B cell (primary cell): ENCODE measurements at regions not wholly inside any gene's neighbourhood (a gene's known extent, or its start where the extent isn't known, plus 50 kb on each side); places are given as distances from the start of the nearest gene placed in this dataset.

Experiments used
- ATAC-seq: fragments of 200-7000 bp; cut with Tn5 transposase; one replicate; pipeline ENCODE4 v1.10.0; 2021; ENCODE audit warnings: low read depth, mild to moderate bottlenecking, moderate number of reproducible peaks, moderate library complexity
- CTCF ChIA-PET: fragments of 350-600 bp; sonication (Branson Sonifier 250); formaldehyde crosslinking; loops from one replicate; lab custom pipeline; 2021; ENCODE audit warnings: antibody characterized with exemption, inconsistent platforms; lab: Charles Lee
- POLR2A ChIA-PET: fragments of 350-600 bp; sonication (Branson Sonifier 250); formaldehyde crosslinking; loops from one replicate; lab custom pipeline; 2021; ENCODE audit warnings: antibody characterized with exemption; lab: Charles Lee
- DNase-seq: peaks from one replicate; pipeline ENCODE4 v3.0.0; 2013
- H2AFZ ChIP-seq: 2 replicates; pipeline ENCODE4 v1.6.1; 2012; ENCODE audit warnings: mild to moderate bottlenecking, low read depth, low read length; ENCODE audit not compliant: insufficient read depth, poor library complexity, severe bottlenecking
- H3K27ac ChIP-seq, 2 donors: 1 replicate in 1 of 2; 2 replicates in 1 of 2; pipeline ENCODE4 v1.5.1; 2012 to 2013; ENCODE audit warnings: low read length in 2 of 2, mild to moderate bottlenecking in 2 of 2, moderate library complexity in 1 of 2
- H3K27me3 ChIP-seq, 4 experiments: fragments of 200-600 bp in 1 of 4; sonication (generic) in 1 of 4; replicated peaks in 1 of 4; 1 replicate in 2 of 4; 2 replicates in 2 of 4; pipeline versions ENCODE4 v1.6.1 to v1.7.0; 2013 to 2016; ENCODE audit warnings: low read length in 3 of 4, mild to moderate bottlenecking in 2 of 4, mixed read lengths in 1 of 4, moderate library complexity in 1 of 4; ENCODE audit not compliant: insufficient read depth in 4 of 4, control insufficient read depth in 3 of 4; ENCODE audit errors: control extremely low read depth in 1 of 4
- H3K36me3 ChIP-seq, 2 experiments: replicated peaks in 1 of 2; 1 replicate in 1 of 2; 2 replicates in 1 of 2; pipeline versions ENCODE4 v1.6.1 to v1.7.1; 2013; ENCODE audit warnings: low read length in 1 of 2; ENCODE audit not compliant: insufficient read depth in 2 of 2, control insufficient read depth in 1 of 2; ENCODE audit errors: control extremely low read depth in 1 of 2, extremely low read depth in 1 of 2
- H3K4me1 ChIP-seq, 2 donors: fragments of 200-600 bp in 1 of 2; sonication (generic) in 1 of 2; 1 replicate in 1 of 2; 2 replicates in 1 of 2; pipeline versions ENCODE4 v1.5.1 to v1.6.1; 2013 to 2017; ENCODE audit warnings: low read length in 2 of 2; ENCODE audit not compliant: control insufficient read depth in 2 of 2, insufficient read depth in 2 of 2
- H3K4me2 ChIP-seq: replicated peaks from 2 replicates; pipeline ENCODE3; 2012; ENCODE audit warnings: mild to moderate bottlenecking, low read depth, low read length; ENCODE audit not compliant: poor library complexity, severe bottlenecking
- H3K4me3 ChIP-seq, 5 experiments: fragments of 200-600 bp in 1 of 5; sonication (generic) in 1 of 5; 1 replicate in 3 of 5; 2 replicates in 2 of 5; pipeline versions ENCODE4 v1.5.1 to v1.7.0; 2011 to 2016; ENCODE audit warnings: low read length in 4 of 5, mild to moderate bottlenecking in 4 of 5, low read depth in 2 of 5, control low read depth in 1 of 5, moderate library complexity in 1 of 5; ENCODE audit not compliant: insufficient read depth in 1 of 5; ENCODE audit errors: control extremely low read depth in 1 of 5, extremely low read depth in 1 of 5
- H3K79me2 ChIP-seq: fragments of 200-600 bp; sonication (generic); one replicate; pipeline ENCODE4 v1.6.0; 2016; ENCODE audit warnings: low read length; ENCODE audit not compliant: control insufficient read depth, insufficient read depth
- H3K9ac ChIP-seq: fragments of 200-600 bp; sonication (generic); 2 replicates; pipeline ENCODE4 v1.6.1; 2017; ENCODE audit warnings: mild to moderate bottlenecking, low read length, moderate library complexity
- H3K9me3 ChIP-seq, 3 donors: one replicate each; pipeline versions ENCODE4 v1.6.1 to v1.7.1; 2013; ENCODE audit warnings: low read length in 2 of 3; ENCODE audit not compliant: control insufficient read depth in 2 of 3, insufficient read depth in 1 of 3; ENCODE audit errors: control extremely low read depth in 1 of 3
- H4K20me1 ChIP-seq: 2 replicates; pipeline ENCODE4 v1.6.0; 2012; ENCODE audit warnings: mild to moderate bottlenecking, low read length; ENCODE audit not compliant: insufficient read depth, control insufficient read depth, poor library complexity, severe bottlenecking
- H3K27ac Mint-ChIP-seq: one replicate; pipeline ENCODE4 v1.8.0; 2021; ENCODE audit warnings: mixed read lengths
- H3K27me3 Mint-ChIP-seq: one replicate; pipeline ENCODE4 v1.8.0; 2021; ENCODE audit warnings: mixed read lengths
- H3K4me1 Mint-ChIP-seq: one replicate; pipeline ENCODE4 v1.8.0; 2021; ENCODE audit warnings: mixed read lengths
- H3K4me3 Mint-ChIP-seq: one replicate; pipeline ENCODE4 v1.8.0; 2021; ENCODE audit warnings: mixed read lengths
- H3K9me3 Mint-ChIP-seq: one replicate; pipeline ENCODE4 v1.8.0; 2022; ENCODE audit warnings: mixed read lengths; ENCODE audit not compliant: insufficient read depth
- EZH2 ChIP-seq: IDR thresholded peaks from 2 replicates; pipeline ENCODE4 v1.6.1; 2012; ENCODE audit warnings: borderline replicate concordance, low read depth, mild to moderate bottlenecking, moderate library complexity, low read length; ENCODE audit not compliant: insufficient read depth, poor library complexity, severe bottlenecking
- WGBS: methylation state at CpG from one replicate; pipeline ENCODE4 v1.1.5; 2013; ENCODE audit warnings: missing lambda C conversion rate; ENCODE audit not compliant: insufficient coverage; 5-methylcytosine and 5-hydroxymethylcytosine counted together
- intact Hi-C: fragments of 100-400 bp; cut with micrococcal nuclease; formaldehyde crosslinking; loops from one replicate; pipeline ENCODE4 v1.10.0; 2022
- TF ChIP-seq, protein P1 (sequence below): fragments of 200-600 bp; IDR thresholded peaks from one replicate; pipeline ENCODE4 v1.8.0; 2022; ENCODE audit warnings: antibody characterized with exemption, mild to moderate bottlenecking

DNA sequence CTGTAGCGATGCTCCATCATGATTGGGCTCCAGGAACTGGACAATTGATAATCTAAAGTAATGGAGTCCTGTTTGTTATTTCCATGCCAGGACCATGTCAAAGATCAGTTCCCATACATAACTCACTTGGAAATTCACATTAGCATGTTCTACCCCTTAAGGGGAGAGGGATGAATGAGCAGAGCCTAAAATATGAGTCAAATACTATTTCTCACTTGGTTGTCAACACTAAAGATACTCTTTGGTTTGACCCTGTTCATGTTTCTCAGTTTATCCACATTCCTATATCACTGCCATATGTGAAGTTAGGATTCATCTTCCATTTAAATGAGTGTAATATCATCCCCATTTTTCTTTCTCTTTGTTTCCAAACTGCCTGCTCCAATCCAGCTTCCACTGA lies 321.6 kb upstream of the PAPPA start:
- no peak for TF ChIP-seq EZH2
- TF ChIP-seq, protein P1, sequence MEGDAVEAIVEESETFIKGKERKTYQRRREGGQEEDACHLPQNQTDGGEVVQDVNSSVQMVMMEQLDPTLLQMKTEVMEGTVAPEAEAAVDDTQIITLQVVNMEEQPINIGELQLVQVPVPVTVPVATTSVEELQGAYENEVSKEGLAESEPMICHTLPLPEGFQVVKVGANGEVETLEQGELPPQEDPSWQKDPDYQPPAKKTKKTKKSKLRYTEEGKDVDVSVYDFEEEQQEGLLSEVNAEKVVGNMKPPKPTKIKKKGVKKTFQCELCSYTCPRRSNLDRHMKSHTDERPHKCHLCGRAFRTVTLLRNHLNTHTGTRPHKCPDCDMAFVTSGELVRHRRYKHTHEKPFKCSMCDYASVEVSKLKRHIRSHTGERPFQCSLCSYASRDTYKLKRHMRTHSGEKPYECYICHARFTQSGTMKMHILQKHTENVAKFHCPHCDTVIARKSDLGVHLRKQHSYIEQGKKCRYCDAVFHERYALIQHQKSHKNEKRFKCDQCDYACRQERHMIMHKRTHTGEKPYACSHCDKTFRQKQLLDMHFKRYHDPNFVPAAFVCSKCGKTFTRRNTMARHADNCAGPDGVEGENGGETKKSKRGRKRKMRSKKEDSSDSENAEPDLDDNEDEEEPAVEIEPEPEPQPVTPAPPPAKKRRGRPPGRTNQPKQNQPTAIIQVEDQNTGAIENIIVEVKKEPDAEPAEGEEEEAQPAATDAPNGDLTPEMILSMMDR: no peak
- H3K4me1 Mint-ChIP-seq: no peaks in the 10 kb centered on the region
- no peak overlapping the region for H3K4me3 Mint-ChIP-seq
- H3K9me3 Mint-ChIP-seq: peaks cover 5% of the 10 kb centered on the region
- Histone ChIP-seq H3K27ac (no peak overlapping the region), H3K9me3 (no peaks in the 10 kb centered on the region), H3K4me3 (no peak overlapping the region), H3K27me3 (no peaks in the 10 kb centered on the region), H3K4me1 (no peaks in the 10 kb centered on the region), H2AFZ (no peak overlapping the region), H3K36me3 (no peaks in the 10 kb centered on the region), H3K79me2 (no peaks in the 10 kb centered on the region), H3K9ac (no peak overlapping the region), H3K4me2 (no peak overlapping the region), H4K20me1 (no peaks in the 10 kb centered on the region)
- no CpG with 5 or more reads among the region's 1 CpG for WGBS
- ATAC-seq: no peak
- no peak for DNase-seq
- H3K27ac Mint-ChIP-seq: no peak overlapping the region
- CTCF ChIA-PET: no interaction called here
- no peaks in the 10 kb centered on the region for H3K27me3 Mint-ChIP-seq
- intact Hi-C loops: no loop called here
- POLR2A ChIA-PET: no interaction called here

DNA sequence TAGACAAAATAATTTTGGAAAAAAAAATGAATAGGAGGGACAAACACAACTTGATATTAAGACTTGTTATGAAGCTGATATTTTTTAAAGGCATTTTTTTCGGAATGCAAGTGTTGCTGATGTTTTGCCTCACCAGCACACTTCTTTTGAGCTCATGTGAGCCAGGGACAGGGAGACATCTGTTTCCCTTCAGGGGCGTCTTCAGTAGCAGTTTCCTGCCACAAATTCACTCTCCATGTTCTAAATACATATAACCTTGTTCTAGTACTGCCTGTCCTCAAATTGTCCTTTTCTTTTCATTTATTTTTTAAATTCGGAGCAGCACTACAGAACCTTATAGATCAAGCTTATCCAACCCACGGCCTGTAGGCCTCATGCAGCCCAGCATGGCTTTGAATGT lies 316.0 kb upstream of the PAPPA start:
- Histone ChIP-seq H3K4me3 (no peak overlapping the region), H3K9me3 (no peaks in the 10 kb centered on the region), H4K20me1 (no peaks in the 10 kb centered on the region), H2AFZ (no peak overlapping the region), H3K27me3 (no peaks in the 10 kb centered on the region), H3K4me2 (no peak overlapping the region), H3K9ac (no peak overlapping the region), H3K27ac (no peak overlapping the region), H3K79me2 (no peaks in the 10 kb centered on the region), H3K36me3 (no peaks in the 10 kb centered on the region), H3K4me1 (no peaks in the 10 kb centered on the region)
- no peak for ATAC-seq
- POLR2A ChIA-PET: no interaction called here
- Mint-ChIP-seq H3K4me3 (no peak overlapping the region), H3K4me1 (no peaks in the 10 kb centered on the region), H3K27ac (no peak overlapping the region), H3K9me3 (peaks cover 3% of the 10 kb centered on the region), H3K27me3 (no peaks in the 10 kb centered on the region)
- CTCF ChIA-PET: interaction anchor here (0.8 kb wide), 1 partner anchor 34 kb away, joined by 3 read pairs; no protein-coding TSS in a partner anchor
- intact Hi-C loops: no loop called here
- WGBS: 49% methylated on average over 2 of the region's 4 CpGs
- DNase-seq: no peak
- no peak for TF ChIP-seq EZH2
- TF ChIP-seq, protein P1: no peak
